ENCODE measurements at regions not wholly inside any gene's neighbourhood (a gene's known extent, or its start where the extent isn't known, plus 50 kb on each side); places are given as distances from the start of the nearest gene placed in this dataset.

DNA sequence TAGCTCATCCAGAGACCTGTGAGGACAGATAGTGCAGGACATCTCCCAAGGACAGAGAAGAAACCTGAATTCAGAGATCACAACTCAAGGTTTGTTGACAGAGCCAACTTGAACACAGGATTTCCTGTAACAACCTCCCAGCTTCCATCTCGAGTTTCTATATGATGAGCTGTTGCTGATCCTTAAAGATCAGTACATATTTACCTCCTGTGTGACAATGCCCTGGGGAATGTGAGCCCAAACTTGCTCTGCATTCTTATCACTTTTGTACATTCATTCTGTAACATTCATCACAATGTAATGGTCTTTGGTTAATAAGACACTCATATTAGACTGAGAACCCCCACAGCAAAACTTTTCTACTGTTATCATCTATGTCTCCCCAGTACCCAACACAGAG lies 468.6 kb downstream of the XPNPEP1 start:
- 16 to 22% methylated on average over 1 of the region's 1 CpG for WGBS, 2 donors
- Histone ChIP-seq H3K9me3 (peaks cover 0 to 6% (median 2%) of the 10 kb centered on the region in 4 donors), H3K27ac (no peak overlapping the region), H3K36me3 (no peaks in the 10 kb centered on the region), H3K4me1 (peaks cover 0 to 11% (median 10%) of the 10 kb centered on the region in 4 donors), H3K4me3 (no peak overlapping the region), H3K27me3 (peaks cover 10 to 31% (median 13%) of the 10 kb centered on the region in 3 donors)
- TF ChIP-seq POLR2AphosphoS5 (IDR thresholded peaks at IDR 0.05) (no peak), POLR2A (IDR thresholded peaks at IDR 0.05) (no peak), EP300 (IDR thresholded peaks at IDR 0.05) (no peak)
- TF ChIP-seq, protein P1, sequence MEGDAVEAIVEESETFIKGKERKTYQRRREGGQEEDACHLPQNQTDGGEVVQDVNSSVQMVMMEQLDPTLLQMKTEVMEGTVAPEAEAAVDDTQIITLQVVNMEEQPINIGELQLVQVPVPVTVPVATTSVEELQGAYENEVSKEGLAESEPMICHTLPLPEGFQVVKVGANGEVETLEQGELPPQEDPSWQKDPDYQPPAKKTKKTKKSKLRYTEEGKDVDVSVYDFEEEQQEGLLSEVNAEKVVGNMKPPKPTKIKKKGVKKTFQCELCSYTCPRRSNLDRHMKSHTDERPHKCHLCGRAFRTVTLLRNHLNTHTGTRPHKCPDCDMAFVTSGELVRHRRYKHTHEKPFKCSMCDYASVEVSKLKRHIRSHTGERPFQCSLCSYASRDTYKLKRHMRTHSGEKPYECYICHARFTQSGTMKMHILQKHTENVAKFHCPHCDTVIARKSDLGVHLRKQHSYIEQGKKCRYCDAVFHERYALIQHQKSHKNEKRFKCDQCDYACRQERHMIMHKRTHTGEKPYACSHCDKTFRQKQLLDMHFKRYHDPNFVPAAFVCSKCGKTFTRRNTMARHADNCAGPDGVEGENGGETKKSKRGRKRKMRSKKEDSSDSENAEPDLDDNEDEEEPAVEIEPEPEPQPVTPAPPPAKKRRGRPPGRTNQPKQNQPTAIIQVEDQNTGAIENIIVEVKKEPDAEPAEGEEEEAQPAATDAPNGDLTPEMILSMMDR (IDR thresholded peaks at IDR 0.05), result no peak
- intact Hi-C loops (cut with DNase I), result no loop called here
- no peak for DNase-seq

DNA sequence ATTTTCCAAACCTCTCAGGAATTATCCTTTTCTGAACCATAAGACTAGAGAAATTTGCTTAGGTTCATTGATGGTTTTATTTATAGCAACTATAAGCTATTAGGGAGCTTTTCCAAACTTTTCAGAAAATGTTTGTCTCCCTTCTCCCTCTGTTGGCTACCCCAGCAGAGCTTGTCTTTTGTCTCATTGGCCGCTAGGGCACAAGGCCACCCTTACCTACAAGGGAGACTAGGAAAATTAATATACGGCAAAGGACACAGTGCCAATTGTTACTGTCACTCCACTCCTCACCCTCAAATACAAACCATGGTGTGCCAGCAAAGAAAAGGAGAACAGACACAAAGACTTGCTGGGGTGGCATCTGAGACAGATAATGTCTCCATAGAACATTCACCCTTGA lies 471.4 kb downstream of the XPNPEP1 start:
- Histone ChIP-seq H3K27ac (no peak overlapping the region), H3K9me3 (no peaks in the 10 kb centered on the region), H3K4me1 (peaks cover 0 to 6% (median 5%) of the 10 kb centered on the region in 4 donors), H3K27me3 (peaks cover 4 to 11% (median 5%) of the 10 kb centered on the region in 3 donors), H3K36me3 (no peaks in the 10 kb centered on the region), H3K4me3 (no peak overlapping the region)
- no peak for DNase-seq
- TF ChIP-seq POLR2AphosphoS5 (IDR thresholded peaks at IDR 0.05) (no peak), POLR2A (IDR thresholded peaks at IDR 0.05) (no peak), EP300 (IDR thresholded peaks at IDR 0.05) (no peak)
- TF ChIP-seq, protein P1 (IDR thresholded peaks at IDR 0.05), result no peak
- 70 to 93% methylated on average over 2 of the region's 2 CpGs for WGBS, 2 donors
- intact Hi-C loops (cut with DNase I), result no loop called here

DNA sequence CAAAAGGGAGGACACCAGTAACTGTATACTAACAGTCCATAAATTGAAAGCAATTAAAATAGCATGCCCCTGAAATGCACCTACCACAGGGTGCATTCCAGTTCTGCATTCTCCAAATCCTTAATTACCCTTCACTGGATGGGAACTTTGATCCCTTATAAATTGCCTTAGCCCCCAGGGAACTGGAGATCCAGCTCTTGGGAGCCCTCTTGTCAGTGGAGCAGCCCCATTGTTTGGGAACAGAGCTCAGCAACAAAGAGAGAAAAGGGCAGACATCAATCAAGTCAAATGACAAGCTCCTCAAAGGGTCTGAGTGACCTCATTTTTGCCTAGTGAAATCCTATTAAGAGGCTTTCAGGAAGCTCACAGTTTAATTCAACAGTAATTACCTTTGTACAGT lies 472.6 kb downstream of the XPNPEP1 start:
- no peak overlapping the region for H3K4me3 ChIP-seq
- intact Hi-C loops (cut with DNase I), result no loop called here
- H3K27ac ChIP-seq, result no peak overlapping the region
- no peak for TF ChIP-seq POLR2AphosphoS5 (IDR thresholded peaks at IDR 0.05)
- no peak for TF ChIP-seq POLR2A (IDR thresholded peaks at IDR 0.05)
- TF ChIP-seq EP300 (IDR thresholded peaks at IDR 0.05), result no peak
- TF ChIP-seq, protein P1 (IDR thresholded peaks at IDR 0.05), result no peak
- no peaks in the 10 kb centered on the region for H3K9me3 ChIP-seq
- H3K4me1 ChIP-seq, result no peaks in the 10 kb centered on the region
- no peaks in the 10 kb centered on the region for H3K36me3 ChIP-seq
- DNase-seq, result no peak
- H3K27me3 ChIP-seq, result no peaks in the 10 kb centered on the region

DNA sequence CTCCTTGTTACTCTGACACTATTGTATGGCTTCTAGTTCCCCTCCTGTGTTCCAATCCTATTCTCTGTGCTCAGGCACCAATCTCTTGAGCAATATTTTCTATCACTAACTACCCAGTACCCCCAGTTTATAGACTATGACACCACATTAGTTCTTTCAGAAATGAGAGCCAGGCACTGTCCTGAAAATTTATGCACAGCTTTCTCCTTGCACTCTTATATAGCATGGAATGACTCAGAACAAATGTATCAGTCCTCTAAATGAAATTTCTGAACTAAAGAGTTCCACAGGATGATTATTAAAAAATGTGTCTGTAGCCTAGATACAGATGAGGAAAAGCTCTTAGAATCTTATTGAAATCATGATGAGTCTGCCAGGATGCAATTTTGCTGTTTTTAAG lies 489.9 kb downstream of the XPNPEP1 start:
- Histone ChIP-seq H3K9me3 (no peaks in the 10 kb centered on the region), H3K27ac (no peak overlapping the region), H3K27me3 (no peaks in the 10 kb centered on the region), H3K4me3 (no peak overlapping the region), H3K36me3 (no peaks in the 10 kb centered on the region), H3K4me1 (peaks cover 0 to 20% (median 9%) of the 10 kb centered on the region in 4 donors)
- intact Hi-C loops (cut with DNase I), result no loop called here
- DNase-seq, result no peak
- TF ChIP-seq POLR2A (IDR thresholded peaks at IDR 0.05), result no peak
- TF ChIP-seq, protein P1 (IDR thresholded peaks at IDR 0.05), result no peak
- no peak for TF ChIP-seq POLR2AphosphoS5 (IDR thresholded peaks at IDR 0.05)
- no peak for TF ChIP-seq EP300 (IDR thresholded peaks at IDR 0.05)

DNA sequence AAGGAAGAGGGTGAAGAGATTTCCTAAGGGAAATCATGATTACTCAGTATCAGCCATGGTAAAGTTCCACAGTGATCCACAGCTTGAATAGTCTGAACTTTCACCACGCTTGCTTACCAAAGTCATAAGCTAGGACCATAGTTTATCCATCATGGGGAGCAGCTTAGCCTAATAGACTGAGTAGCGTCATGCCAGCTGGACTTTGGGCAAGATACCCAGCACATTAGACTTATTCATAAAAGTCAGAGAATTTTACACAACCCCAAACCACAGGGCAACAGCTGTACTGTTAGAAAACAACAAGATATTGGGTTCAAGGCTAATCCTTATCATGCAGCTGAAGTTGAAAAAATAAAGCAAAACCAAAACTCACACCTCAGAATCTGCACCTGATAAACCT lies 491.0 kb downstream of the XPNPEP1 start:
- H3K36me3 ChIP-seq, result no peaks in the 10 kb centered on the region
- WGBS, 2 donors, result 75 to 88% methylated on average over 2 of the region's 2 CpGs

More for the DNA sequence above, 491.0 kb downstream of the XPNPEP1 start:
- H3K27me3 ChIP-seq, result no peaks in the 10 kb centered on the region
- H3K27ac ChIP-seq, result no peak overlapping the region
- TF ChIP-seq POLR2AphosphoS5 (IDR thresholded peaks at IDR 0.05) (no peak), POLR2A (IDR thresholded peaks at IDR 0.05) (no peak), EP300 (IDR thresholded peaks at IDR 0.05) (no peak)
- TF ChIP-seq, protein P1 (IDR thresholded peaks at IDR 0.05), result no peak
- no peak for DNase-seq
- intact Hi-C loops (cut with DNase I), result no loop called here
- peaks cover 0 to 21% (median 9%) of the 10 kb centered on the region in 4 donors for H3K4me1 ChIP-seq
- H3K4me3 ChIP-seq, result no peak overlapping the region
- H3K9me3 ChIP-seq, result no peaks in the 10 kb centered on the region
